ENCODE measurements at regions not wholly inside any gene's neighbourhood (a gene's known extent, or its start where the extent isn't known, plus 50 kb on each side); places are given as distances from the start of the nearest gene placed in this dataset.

GRCh38 chr5:155276231-155276630, 262.7 kb downstream of the KIF4B start:
- no peak for DNase-seq (ENCODE audit: low read depth)
- H3K4me3 ChIP-seq (ENCODE audit: low read depth, low read length) = no peak overlapping the region
- TF ChIP-seq, protein P1, sequence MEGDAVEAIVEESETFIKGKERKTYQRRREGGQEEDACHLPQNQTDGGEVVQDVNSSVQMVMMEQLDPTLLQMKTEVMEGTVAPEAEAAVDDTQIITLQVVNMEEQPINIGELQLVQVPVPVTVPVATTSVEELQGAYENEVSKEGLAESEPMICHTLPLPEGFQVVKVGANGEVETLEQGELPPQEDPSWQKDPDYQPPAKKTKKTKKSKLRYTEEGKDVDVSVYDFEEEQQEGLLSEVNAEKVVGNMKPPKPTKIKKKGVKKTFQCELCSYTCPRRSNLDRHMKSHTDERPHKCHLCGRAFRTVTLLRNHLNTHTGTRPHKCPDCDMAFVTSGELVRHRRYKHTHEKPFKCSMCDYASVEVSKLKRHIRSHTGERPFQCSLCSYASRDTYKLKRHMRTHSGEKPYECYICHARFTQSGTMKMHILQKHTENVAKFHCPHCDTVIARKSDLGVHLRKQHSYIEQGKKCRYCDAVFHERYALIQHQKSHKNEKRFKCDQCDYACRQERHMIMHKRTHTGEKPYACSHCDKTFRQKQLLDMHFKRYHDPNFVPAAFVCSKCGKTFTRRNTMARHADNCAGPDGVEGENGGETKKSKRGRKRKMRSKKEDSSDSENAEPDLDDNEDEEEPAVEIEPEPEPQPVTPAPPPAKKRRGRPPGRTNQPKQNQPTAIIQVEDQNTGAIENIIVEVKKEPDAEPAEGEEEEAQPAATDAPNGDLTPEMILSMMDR (conservative IDR thresholded peaks at IDR 0.05; ENCODE audit: low read depth, low read length) = no peak

DNA sequence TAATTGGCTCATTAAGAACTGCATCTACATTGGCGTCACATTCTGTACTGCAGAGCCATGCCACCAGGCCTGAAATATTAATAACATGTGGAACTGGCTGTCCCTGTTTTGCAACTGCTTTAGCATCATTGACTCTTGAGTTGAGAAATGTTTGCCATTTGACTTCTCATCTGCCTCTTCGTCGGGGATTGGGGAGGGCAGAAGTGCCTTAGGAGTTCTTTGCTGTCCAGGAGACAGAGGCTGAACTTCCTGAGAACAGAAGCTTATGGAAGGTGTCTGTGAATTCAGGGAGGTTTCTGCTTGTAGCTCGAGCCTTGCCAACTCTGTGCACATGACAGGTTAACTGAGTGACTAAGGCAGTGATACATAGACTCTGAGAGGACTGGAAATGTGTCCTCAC, 265.0 kb downstream of the KIF4B start:
- no peak overlapping the region for H3K4me3 ChIP-seq (ENCODE audit: low read depth, low read length)
- DNase-seq (ENCODE audit: low read depth) = no peak
- TF ChIP-seq, protein P1 (conservative IDR thresholded peaks at IDR 0.05; ENCODE audit: low read depth, low read length) = no peak

GRCh38 chr5:155282503-155283107, 269.1 kb downstream of the KIF4B start:
- H3K4me3 ChIP-seq (ENCODE audit: low read depth, low read length) = no peak overlapping the region
- no peak for DNase-seq (ENCODE audit: low read depth)
- TF ChIP-seq, protein P1 (conservative IDR thresholded peaks at IDR 0.05; ENCODE audit: low read depth, low read length) = no peak

- TF ChIP-seq, protein P1 (conservative IDR thresholded peaks at IDR 0.05; ENCODE audit: low read depth, low read length) = no peak
- DNase-seq (ENCODE audit: low read depth) = no peak
- no peak overlapping the region for H3K4me3 ChIP-seq (ENCODE audit: low read depth, low read length)
These were observed 272.2 kb downstream of the KIF4B start for GRCh38 chr5:155285706-155286105.

GRCh38 chr5:155290937-155291336, 277.4 kb downstream of the KIF4B start:
- no peak for DNase-seq (ENCODE audit: low read depth)
- H3K4me3 ChIP-seq (ENCODE audit: low read depth, low read length) = no peak overlapping the region
- TF ChIP-seq, protein P1 (conservative IDR thresholded peaks at IDR 0.05; ENCODE audit: low read depth, low read length) = no peak

DNA sequence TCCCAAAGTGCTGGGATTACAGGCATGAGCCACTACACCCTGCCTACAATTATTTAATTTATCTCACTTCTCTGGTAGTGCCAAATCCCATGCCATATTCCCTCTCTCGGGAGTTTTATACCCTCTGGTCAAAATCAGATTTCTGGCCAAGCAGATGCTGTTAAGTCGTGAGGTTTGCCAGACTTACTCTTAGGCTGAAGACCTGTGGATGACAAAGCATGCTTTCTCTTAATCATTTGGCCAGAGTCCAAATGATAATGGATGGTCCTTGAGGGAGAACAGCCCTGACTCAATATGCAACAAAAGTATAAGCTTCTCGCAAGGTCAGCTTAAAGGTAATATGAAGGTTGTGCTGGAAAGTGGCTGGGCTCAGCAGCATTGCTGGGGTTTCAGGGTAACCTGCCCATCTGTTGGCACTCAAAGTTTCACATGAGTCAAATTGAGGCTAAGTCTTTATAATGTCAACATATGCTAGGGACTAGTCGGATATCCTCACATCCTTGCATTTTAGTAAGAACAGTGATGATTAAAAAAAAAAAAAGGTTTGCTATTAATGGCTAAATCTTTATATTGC, 280.1 kb downstream of the KIF4B start:
- H3K4me3 ChIP-seq (ENCODE audit: low read depth, low read length) = no peak overlapping the region
- DNase-seq (ENCODE audit: low read depth) = no peak
- TF ChIP-seq, protein P1 (conservative IDR thresholded peaks at IDR 0.05; ENCODE audit: low read depth, low read length) = no peak

GRCh38 chr5:155295111-155295510, 281.6 kb downstream of the KIF4B start:
- DNase-seq (ENCODE audit: low read depth) = no peak
- no peak overlapping the region for H3K4me3 ChIP-seq (ENCODE audit: low read depth, low read length)
- TF ChIP-seq, protein P1 (conservative IDR thresholded peaks at IDR 0.05; ENCODE audit: low read depth, low read length) = no peak
